ENCODE measurements at regions not wholly inside any gene's neighbourhood (a gene's known extent, or its start where the extent isn't known, plus 50 kb on each side); places are given as distances from the start of the nearest gene placed in this dataset.

- intact Hi-C loops (cut with DNase I) = no loop called here
- no peak overlapping the region for H3K4me3 ChIP-seq
- no peaks in the 10 kb centered on the region for H3K27me3 ChIP-seq
- no peaks in the 10 kb centered on the region for H3K4me1 ChIP-seq
- TF ChIP-seq CTCF (IDR thresholded peaks at IDR 0.05) = no peak
- no peaks in the 10 kb centered on the region for H3K36me3 ChIP-seq
- H3K27ac ChIP-seq = no peak overlapping the region
- no peaks in the 10 kb centered on the region for H3K9me3 ChIP-seq
- ATAC-seq (no peak), DNase-seq (no peak)
These were observed 2259.5 kb upstream of the WWC1 start for GRCh38 chr5:166031926-166032325.

GRCh38 chr5:166032601-166033000, 2258.8 kb upstream of the WWC1 start:
- no peak overlapping the region for H3K4me3 ChIP-seq
- H3K27ac ChIP-seq = no peak overlapping the region
- H3K4me1 ChIP-seq = no peaks in the 10 kb centered on the region
- ATAC-seq = no peak
- DNase-seq = no peak
- H3K9me3 ChIP-seq = no peaks in the 10 kb centered on the region
- no peaks in the 10 kb centered on the region for H3K27me3 ChIP-seq
- no peak for TF ChIP-seq CTCF (IDR thresholded peaks at IDR 0.05)
- intact Hi-C loops (cut with DNase I) = no loop called here
- no peaks in the 10 kb centered on the region for H3K36me3 ChIP-seq

- Histone ChIP-seq H3K36me3 (no peaks in the 10 kb centered on the region), H3K9me3 (no peaks in the 10 kb centered on the region), H3K27ac (no peak overlapping the region), H3K27me3 (no peaks in the 10 kb centered on the region), H3K4me1 (no peaks in the 10 kb centered on the region), H3K4me3 (no peak overlapping the region)
- no peak for TF ChIP-seq CTCF (IDR thresholded peaks at IDR 0.05)
- ATAC-seq (no peak), DNase-seq (no peak)
- intact Hi-C loops (cut with DNase I) = no loop called here
These were observed 2245.5 kb upstream of the WWC1 start for GRCh38 chr5:166045961-166046360.

- ATAC-seq (no peak), DNase-seq (no peak)
- Histone ChIP-seq H3K27ac (no peak overlapping the region), H3K4me3 (no peak overlapping the region), H3K36me3 (no peaks in the 10 kb centered on the region), H3K27me3 (no peaks in the 10 kb centered on the region), H3K4me1 (no peaks in the 10 kb centered on the region), H3K9me3 (no peaks in the 10 kb centered on the region)
- TF ChIP-seq CTCF (IDR thresholded peaks at IDR 0.05) = no peak
- intact Hi-C loops (cut with DNase I) = no loop called here
These were observed 2244.5 kb upstream of the WWC1 start for GRCh38 chr5:166046956-166047355.

- H3K4me3 ChIP-seq = no peak overlapping the region
- no peak for ATAC-seq
- no peaks in the 10 kb centered on the region for H3K27me3 ChIP-seq
- H3K9me3 ChIP-seq = no peaks in the 10 kb centered on the region
- no peaks in the 10 kb centered on the region for H3K4me1 ChIP-seq
- no peak for DNase-seq
- no peaks in the 10 kb centered on the region for H3K36me3 ChIP-seq
- intact Hi-C loops (cut with DNase I) = no loop called here
- no peak for TF ChIP-seq CTCF (IDR thresholded peaks at IDR 0.05)
- no peak overlapping the region for H3K27ac ChIP-seq
These were observed 2240.9 kb upstream of the WWC1 start for GRCh38 chr5:166050531-166050930.

GRCh38 chr5:166058660-166059059, 2232.8 kb upstream of the WWC1 start:
- H3K4me3 ChIP-seq = no peak overlapping the region
- no peak for TF ChIP-seq CTCF (IDR thresholded peaks at IDR 0.05)
- ATAC-seq = no peak
- DNase-seq = no peak
- no peak overlapping the region for H3K27ac ChIP-seq
- no peaks in the 10 kb centered on the region for H3K36me3 ChIP-seq
- intact Hi-C loops (cut with DNase I) = no loop called here
- no peaks in the 10 kb centered on the region for H3K27me3 ChIP-seq
- no peaks in the 10 kb centered on the region for H3K9me3 ChIP-seq
- no peaks in the 10 kb centered on the region for H3K4me1 ChIP-seq

Data from upper lobe of right lung (tissue), 1 donor.